ENCODE measurements at regions not wholly inside any gene's neighbourhood (a gene's known extent, or its start where the extent isn't known, plus 50 kb on each side); places are given as distances from the start of the nearest gene placed in this dataset.

DNA sequence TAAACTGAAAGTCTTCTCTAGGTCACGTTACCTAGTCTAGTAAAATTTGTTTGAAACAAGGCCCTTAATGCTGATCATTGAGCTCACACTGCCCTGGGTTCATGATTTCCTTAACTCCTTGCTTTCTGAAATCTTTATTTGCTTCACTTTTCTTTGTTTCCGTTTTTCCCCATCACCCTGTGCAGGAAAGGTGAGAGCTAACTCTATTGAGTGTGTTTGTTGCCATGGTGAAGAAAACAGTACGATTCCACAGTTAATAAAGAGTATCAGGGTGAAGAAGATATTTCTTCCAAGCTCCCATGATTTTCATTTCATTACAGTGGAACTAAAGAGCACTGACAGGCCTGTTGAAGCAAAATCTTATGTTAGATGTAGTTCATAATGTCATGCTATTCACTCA lies 276.2 kb downstream of the RAP2B start:
- TF ChIP-seq, protein P1, sequence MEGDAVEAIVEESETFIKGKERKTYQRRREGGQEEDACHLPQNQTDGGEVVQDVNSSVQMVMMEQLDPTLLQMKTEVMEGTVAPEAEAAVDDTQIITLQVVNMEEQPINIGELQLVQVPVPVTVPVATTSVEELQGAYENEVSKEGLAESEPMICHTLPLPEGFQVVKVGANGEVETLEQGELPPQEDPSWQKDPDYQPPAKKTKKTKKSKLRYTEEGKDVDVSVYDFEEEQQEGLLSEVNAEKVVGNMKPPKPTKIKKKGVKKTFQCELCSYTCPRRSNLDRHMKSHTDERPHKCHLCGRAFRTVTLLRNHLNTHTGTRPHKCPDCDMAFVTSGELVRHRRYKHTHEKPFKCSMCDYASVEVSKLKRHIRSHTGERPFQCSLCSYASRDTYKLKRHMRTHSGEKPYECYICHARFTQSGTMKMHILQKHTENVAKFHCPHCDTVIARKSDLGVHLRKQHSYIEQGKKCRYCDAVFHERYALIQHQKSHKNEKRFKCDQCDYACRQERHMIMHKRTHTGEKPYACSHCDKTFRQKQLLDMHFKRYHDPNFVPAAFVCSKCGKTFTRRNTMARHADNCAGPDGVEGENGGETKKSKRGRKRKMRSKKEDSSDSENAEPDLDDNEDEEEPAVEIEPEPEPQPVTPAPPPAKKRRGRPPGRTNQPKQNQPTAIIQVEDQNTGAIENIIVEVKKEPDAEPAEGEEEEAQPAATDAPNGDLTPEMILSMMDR (IDR thresholded peaks at IDR 0.05) = no peak
- TF ChIP-seq EP300 (IDR thresholded peaks at IDR 0.05) = no peak
- no peak for TF ChIP-seq POLR2A (IDR thresholded peaks at IDR 0.05)
- TF ChIP-seq POLR2AphosphoS5 (IDR thresholded peaks at IDR 0.05) = no peak

Data from suprapubic skin (tissue), 4 donors.